ENCODE measurements at regions not wholly inside any gene's neighbourhood (a gene's known extent, or its start where the extent isn't known, plus 50 kb on each side); places are given as distances from the start of the nearest gene placed in this dataset.
A peak's percentile ranks its signal among the peaks of the same experiment; 100 is the strongest.

GRCh38 chr2:4831751-4832150 lies 860.4 kb upstream of the SOX11 start:
- DNase-seq (ENCODE audit: low spot score) = no peak

- no peak for DNase-seq (ENCODE audit: low spot score)
These were observed 859.5 kb upstream of the SOX11 start for GRCh38 chr2:4832642-4833041.

- DNase-seq (ENCODE audit: low spot score) = no peak
These were observed 853.6 kb upstream of the SOX11 start for GRCh38 chr2:4838626-4839025.

DNA sequence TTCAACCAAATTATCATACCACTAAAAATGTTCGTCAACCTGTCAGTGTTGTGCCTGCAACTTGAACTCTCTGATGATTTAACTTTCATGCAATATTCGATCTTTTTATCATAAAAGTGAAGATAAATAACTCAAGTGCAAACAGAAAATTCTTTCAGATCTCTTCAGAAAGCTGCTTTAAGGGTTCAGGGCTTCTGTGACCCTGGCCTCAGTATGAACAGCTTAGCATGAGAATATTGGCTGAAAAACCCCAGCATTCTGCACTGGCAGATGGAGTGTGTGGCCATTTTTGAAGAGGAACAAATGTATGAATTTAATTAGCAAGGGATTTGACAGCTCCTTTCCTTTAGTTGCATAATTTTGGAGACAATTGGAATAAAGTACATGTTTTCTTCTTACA lies 851.4 kb upstream of the SOX11 start:
- no peak for DNase-seq (ENCODE audit: low spot score)

DNA sequence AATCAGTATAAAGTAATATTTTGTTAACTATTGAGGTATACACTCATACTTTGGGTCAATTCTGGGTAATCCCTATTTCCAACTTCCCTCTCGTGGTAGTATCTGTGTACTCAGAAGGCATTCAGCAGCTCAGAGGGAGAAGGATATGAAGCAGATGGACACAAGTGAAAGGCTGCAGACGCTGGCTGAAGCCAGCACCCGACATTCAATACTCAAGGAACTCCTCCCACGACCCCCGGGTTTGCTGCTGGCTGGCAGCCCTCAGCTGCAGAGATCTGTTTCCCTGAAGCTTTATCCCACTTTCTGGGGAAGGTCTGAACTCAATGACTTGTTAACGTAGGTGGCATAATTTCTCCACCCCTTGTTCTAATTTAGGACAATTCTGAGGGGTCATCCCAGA lies 847.3 kb upstream of the SOX11 start:
- DNase-seq (ENCODE audit: low spot score) = no peak

- no peak for DNase-seq (ENCODE audit: low spot score)
These were observed 830.2 kb upstream of the SOX11 start for GRCh38 chr2:4862031-4862430.

DNA sequence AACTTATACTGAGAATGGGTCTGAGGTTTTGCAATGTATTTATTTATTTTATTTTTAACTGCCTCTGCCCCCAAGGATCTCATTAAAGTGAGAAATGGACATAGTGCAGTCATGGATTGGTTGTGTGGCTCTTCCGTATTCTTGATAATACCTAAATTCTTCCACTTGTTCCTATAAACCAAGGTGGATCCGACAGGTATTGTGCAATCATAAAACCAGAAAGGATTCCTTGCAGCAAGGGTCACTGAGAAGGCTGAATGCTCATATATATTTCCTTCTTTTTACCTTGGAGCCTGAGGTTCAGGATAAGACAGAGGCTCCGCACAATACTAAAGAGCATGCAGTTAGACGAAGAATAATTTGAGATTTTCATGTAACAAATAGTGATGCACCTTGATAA lies 826.0 kb upstream of the SOX11 start:
- no peak for DNase-seq (ENCODE audit: low spot score)

DNA sequence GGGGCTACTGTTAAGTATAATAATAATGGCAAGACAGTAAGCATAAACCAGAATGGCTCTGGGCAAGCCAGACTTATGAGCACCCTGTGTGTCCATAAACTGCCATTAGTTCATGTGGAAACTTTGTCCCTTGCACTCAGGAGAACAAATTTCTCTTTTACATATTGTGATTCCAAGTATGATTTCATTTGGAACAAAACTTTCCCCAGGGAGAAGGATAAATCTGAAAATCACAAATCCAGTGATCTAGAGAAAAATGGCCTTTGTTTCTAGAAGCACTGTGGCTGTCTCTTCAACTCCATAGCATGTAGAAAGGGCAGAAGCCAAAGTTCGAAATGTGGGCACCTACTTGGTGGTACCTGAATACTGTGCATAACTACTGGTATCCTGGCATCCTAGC lies 823.7 kb upstream of the SOX11 start:
- DNase-seq (ENCODE audit: low spot score) = no peak

DNA sequence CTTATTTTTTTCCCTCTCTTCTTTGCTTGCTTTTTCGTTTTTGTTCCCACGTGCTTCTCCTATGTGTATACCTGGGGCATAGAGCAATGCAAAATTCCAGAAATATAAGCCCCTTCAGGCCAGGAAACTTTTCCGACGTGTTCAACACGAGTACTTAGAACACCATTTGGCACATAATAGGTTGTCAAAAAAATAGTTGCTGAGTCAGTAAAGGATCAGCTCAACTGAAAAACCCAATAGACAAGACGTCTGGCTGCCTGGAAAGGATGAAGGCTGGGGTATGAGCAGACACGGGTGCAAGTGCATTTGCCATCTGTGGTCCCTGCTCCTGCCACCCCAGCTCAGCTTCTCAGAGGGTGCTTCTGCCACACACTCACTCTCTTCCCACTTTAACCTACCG lies 823.0 kb upstream of the SOX11 start:
- no peak for DNase-seq (ENCODE audit: low spot score)

GRCh38 chr2:4873364-4873763 lies 818.8 kb upstream of the SOX11 start:
- DNase-seq (ENCODE audit: low spot score) = no peak

GRCh38 chr2:4873876-4874593 lies 818.1 kb upstream of the SOX11 start:
- no peak for DNase-seq (ENCODE audit: low spot score)

DNA sequence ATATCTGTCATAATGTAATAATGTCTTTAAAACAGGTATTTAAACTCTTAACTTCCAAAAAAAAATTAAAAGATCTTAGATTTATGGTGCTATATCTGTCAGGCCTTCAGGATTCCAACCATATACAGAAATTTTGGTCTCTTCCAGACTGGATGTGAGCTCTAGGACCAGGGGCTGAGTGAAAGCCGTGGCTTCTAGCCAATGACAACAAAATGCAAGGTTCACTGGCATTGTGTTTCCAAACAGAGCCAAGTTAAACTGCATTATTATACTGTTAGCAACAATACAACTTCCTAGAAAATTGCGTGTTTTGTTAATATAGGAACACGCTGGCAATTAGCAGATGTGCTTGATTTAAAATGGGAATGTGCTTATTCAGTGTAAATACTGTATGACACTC lies 809.8 kb upstream of the SOX11 start:
- DNase-seq (ENCODE audit: low spot score) = no peak

DNA sequence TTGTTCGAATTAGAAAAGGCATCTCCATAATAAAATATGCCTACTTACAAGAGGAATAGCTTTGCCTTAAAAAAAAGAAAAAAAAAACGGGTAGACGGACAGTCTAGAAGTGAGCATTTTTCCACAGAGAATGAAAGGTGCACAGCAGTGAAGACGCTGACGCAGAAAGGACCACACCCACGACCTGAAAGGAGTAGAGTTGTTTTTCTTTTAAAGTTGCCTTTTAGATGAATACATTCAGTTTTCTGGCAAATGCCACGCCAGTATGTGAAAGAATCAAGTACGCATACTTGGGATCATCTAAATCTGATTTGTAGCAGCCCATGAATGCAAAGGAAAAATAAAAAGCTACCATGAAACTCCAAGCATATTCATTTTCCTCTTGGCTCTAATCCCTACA lies 809.2 kb upstream of the SOX11 start:
- no peak for DNase-seq (ENCODE audit: low spot score)

GRCh38 chr2:4883375-4883774 lies 808.8 kb upstream of the SOX11 start:
- DNase-seq (ENCODE audit: low spot score) = no peak

DNA sequence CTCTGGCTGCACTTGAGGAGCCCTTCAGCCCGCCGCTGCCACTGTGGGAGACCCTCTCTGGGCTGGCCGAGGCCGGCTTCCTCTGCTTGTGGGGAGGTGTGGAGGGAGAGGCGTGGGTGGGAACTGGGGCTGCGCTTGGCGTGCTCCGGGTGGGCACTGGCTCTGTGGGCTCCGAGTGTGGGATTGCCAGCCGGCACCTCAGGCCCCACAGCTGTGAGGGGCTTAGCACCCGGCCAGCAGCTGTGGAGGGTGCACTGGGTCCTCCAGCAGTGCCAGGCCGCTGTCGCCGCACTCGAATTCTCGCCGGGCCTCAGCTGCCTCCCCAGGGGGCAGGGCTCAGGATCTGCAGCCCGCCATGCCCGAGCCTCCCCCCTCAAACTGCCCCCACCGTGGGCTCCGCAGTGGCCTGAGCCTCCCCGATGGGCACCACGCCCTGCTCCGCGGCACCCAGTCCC lies 808.0 kb upstream of the SOX11 start:
- DNase-seq (ENCODE audit: low spot score) = no peak

DNA sequence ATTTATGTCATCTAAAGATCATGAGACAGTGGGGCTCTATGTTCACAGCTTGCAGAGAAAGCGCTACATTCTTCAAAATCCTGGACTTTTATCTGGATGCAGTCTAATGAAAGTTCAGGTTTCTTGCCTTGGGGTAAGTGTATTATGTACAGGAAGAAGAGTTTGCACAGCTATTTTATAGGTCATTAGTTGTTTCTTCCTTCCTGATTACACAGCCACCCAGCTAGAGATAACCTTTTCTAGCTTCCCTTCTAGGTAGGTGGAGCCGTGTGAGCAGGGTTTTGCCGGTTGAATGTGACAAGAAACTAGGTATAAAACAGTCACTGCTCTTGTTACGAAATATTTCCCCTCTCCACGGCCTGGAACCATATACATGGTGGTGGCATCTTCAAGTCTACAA lies 800.8 kb upstream of the SOX11 start:
- DNase-seq (ENCODE audit: low spot score) = no peak

GRCh38 chr2:4895371-4895770 lies 796.8 kb upstream of the SOX11 start:
- no peak for DNase-seq (ENCODE audit: low spot score)

GRCh38 chr2:4898706-4899105 lies 793.5 kb upstream of the SOX11 start:
- peak; percentile 19 for DNase-seq (ENCODE audit: low spot score)

DNA sequence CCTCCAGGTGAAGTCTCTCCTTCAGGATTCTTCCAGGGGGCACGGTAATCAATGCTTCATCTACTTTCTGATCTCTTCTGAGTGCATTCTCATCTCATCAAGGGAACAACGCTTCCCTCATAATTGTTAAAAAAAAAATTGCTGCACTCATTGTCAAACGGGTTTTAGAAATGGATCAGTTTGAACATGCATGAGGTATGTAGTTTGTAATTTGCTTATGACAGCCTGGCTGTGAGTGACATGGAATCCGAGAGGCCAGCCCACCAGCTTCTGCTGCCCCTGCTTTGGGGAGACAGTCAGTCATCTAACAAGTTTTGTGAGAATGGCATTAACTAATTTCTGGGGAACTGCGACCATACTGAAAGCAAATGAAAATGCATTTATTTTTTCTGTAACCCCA lies 791.9 kb upstream of the SOX11 start:
- DNase-seq (ENCODE audit: low spot score) = no peak

DNA sequence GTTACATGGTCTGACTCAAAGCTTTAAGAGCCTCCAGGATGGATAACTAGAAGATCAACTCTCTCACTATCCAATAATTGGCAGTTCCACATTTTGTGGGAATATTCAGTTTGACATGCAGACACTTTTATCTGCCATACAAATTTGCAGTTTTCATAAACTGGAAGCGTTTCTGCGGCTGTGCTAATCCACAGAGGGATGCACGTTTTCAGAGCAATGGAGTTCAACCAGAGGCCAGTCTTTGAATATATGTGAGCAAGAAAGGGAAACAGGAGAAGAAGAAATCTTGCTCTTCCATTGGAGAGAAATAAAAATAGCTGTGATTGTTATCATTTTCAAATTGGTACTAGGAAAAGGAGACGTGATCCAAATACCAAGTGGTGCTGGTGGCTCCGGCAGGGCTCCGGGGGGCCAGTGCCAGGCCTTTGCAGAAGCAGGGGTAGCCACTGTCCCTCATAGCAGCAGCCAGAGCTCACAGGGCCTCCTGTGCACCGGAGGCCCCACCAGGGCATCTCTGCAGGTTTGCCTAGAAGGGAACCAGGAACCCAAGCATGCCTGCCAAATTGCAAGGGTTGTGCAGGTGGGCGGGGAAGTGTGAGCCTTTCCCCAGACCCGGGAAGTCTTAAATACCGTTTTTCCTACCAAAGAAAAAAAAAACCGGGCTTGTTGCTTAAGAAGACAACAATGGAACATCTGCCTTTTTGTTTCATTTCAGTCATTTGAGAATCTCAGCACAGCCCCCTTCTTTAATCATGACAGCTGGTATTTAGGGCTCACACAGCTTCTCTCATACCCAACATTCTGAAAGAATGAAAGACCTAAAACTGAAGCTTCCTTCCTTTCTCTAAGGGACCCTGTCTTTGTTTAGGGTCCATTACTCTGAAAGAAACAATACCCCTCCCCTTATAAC lies 791.1 kb upstream of the SOX11 start:
- no peak for DNase-seq (ENCODE audit: low spot score)

- no peak for DNase-seq (ENCODE audit: low spot score)
These were observed 788.4 kb upstream of the SOX11 start for GRCh38 chr2:4903656-4904348.

DNA sequence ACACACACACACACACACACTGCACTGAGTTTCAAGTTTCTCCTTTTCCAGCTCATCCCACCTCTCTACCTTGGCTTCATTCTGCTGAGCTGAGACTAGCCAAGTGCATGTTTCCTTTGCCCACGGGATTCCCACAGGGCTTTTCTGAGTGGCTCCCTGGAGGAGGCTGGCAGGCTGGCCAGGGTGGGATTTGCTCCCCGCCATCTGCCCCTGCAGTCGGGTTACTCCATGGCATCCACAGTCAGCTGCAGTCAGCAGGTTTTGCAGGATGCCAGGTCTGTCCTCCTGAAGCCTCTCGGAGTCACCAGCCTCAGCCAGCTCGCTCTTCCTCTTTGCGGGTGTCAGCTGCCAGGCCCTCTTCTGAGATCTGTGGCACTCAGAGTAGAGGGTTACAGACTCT lies 783.7 kb upstream of the SOX11 start:
- no peak for DNase-seq (ENCODE audit: low spot score)
